ENCODE measurements at regions not wholly inside any gene's neighbourhood (a gene's known extent, or its start where the extent isn't known, plus 50 kb on each side); places are given as distances from the start of the nearest gene placed in this dataset.

DNA sequence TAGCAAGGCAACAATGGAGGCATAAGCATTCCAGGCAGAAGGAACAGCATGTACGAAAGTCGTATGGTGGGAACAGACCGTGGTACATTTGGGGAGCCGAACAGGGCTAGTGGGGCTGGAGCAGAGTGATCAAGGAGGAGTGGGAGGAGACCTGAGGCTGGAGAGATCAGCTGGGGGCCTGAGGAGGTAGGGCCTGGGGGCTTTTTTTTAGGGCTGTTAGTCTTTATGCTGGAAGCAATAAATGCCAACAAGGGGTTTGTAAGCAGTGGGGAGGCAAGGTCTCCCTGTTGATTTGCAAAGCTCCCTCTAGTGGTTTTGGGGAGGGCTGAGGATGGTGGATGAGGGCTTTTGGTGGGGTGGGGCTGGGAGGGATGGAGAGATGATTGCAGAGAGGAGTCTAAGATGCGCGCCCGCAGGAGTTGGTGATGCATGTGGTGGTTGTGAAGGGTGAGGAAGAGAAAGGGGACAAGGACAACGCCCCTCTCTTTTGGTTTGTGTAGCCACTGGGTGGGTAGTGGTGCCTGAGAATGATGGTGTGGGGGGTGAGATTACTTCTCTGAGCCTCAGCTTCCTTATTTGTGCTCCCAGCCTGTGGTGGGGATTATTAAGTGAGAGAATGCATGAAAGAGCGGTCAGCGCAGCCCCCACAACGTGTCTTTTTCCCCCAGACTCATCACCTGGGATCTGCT, 74.1 kb upstream of the TOX2 start:
- no peak for DNase-seq
- H3K4me1 ChIP-seq = peaks cover 0 to 10% (median 0%) of the 10 kb centered on the region in 6 donors
- TF ChIP-seq CTCF (IDR thresholded peaks at IDR 0.05 in 8 of 11, conservative IDR thresholded peaks at IDR 0.05 in 3 of 11) = peak in 6 of 11 experiments; percentile 19 to 51 (median 38)
- TF ChIP-seq POLR2A (IDR thresholded peaks at IDR 0.05) = no peak
- intact Hi-C loops (cut with DNase I; ENCODE audit: low total_unique reads) = no loop called here
- H3K9me3 ChIP-seq = no peaks in the 10 kb centered on the region
- no peak overlapping the region for H3K4me3 ChIP-seq
- WGBS, 5 donors = 59 to 64% (median 63%) methylated on average over 11 of the region's 11 CpGs
- H3K27ac ChIP-seq = no peak overlapping the region
- peaks cover 0 to 5% (median 0%) of the 10 kb centered on the region in 7 donors for H3K27me3 ChIP-seq (replicated peaks in 1 of 7)
- H3K36me3 ChIP-seq = no peaks in the 10 kb centered on the region

- Histone ChIP-seq H3K4me3 (no peak overlapping the region), H3K27ac (no peak overlapping the region), H3K4me1 (peaks cover 0 to 10% (median 0%) of the 10 kb centered on the region in 6 donors), H3K27me3 (replicated peaks in 1 of 7) (peaks cover 0 to 5% (median 0%) of the 10 kb centered on the region in 7 donors), H3K36me3 (no peaks in the 10 kb centered on the region), H3K9me3 (no peaks in the 10 kb centered on the region)
- DNase-seq = no peak
- TF ChIP-seq POLR2AphosphoS5 (IDR thresholded peaks at IDR 0.05) (no peak), POLR2A (IDR thresholded peaks at IDR 0.05) (no peak), CTCF (IDR thresholded peaks at IDR 0.05 in 8 of 11, conservative IDR thresholded peaks at IDR 0.05 in 3 of 11) (no peak)
- intact Hi-C loops (cut with DNase I; ENCODE audit: low total_unique reads) = no loop called here
- 57 to 76% (median 63%) methylated on average over 4 of the region's 4 CpGs for WGBS, 5 donors
Observed at GRCh38 chr20:43839793-43840199, 74.9 kb upstream of the TOX2 start.

- Histone ChIP-seq H3K9me3 (no peaks in the 10 kb centered on the region), H3K27me3 (replicated peaks in 1 of 7) (peaks cover 0 to 5% (median 0%) of the 10 kb centered on the region in 7 donors), H3K27ac (no peak overlapping the region), H3K4me1 (peaks cover 0 to 10% (median 0%) of the 10 kb centered on the region in 6 donors), H3K36me3 (no peaks in the 10 kb centered on the region), H3K4me3 (no peak overlapping the region)
- intact Hi-C loops (cut with DNase I; ENCODE audit: low total_unique reads) = no loop called here
- TF ChIP-seq POLR2A (IDR thresholded peaks at IDR 0.05) (no peak), POLR2AphosphoS5 (IDR thresholded peaks at IDR 0.05) (no peak), CTCF (IDR thresholded peaks at IDR 0.05 in 8 of 11, conservative IDR thresholded peaks at IDR 0.05 in 3 of 11) (no peak)
- DNase-seq = no peak
- WGBS, 5 donors = 50 to 67% (median 64%) methylated on average over 5 of the region's 5 CpGs
Observed at GRCh38 chr20:43838703-43839060, 76.0 kb upstream of the TOX2 start.

- intact Hi-C loops (cut with DNase I; ENCODE audit: low total_unique reads) = no loop called here
- Histone ChIP-seq H3K9me3 (no peaks in the 10 kb centered on the region), H3K4me1 (peaks cover 0 to 10% (median 0%) of the 10 kb centered on the region in 6 donors), H3K27ac (no peak overlapping the region), H3K27me3 (replicated peaks in 1 of 7) (peaks cover 0 to 5% (median 0%) of the 10 kb centered on the region in 7 donors), H3K36me3 (no peaks in the 10 kb centered on the region), H3K4me3 (no peak overlapping the region)
- DNase-seq = no peak
- WGBS, 5 donors = 80 to 86% (median 83%) methylated on average over 10 to 14 of the region's 14 CpGs
- TF ChIP-seq POLR2A (IDR thresholded peaks at IDR 0.05) = no peak
- no peak for TF ChIP-seq CTCF (IDR thresholded peaks at IDR 0.05 in 8 of 11, conservative IDR thresholded peaks at IDR 0.05 in 3 of 11)
- no peak for TF ChIP-seq POLR2AphosphoS5 (IDR thresholded peaks at IDR 0.05)
Observed at GRCh38 chr20:43837856-43838702, 76.6 kb upstream of the TOX2 start.

Measured in spleen (tissue), 11 donors.